ENCODE measurements at regions not wholly inside any gene's neighbourhood (a gene's known extent, or its start where the extent isn't known, plus 50 kb on each side); places are given as distances from the start of the nearest gene placed in this dataset.

DNA sequence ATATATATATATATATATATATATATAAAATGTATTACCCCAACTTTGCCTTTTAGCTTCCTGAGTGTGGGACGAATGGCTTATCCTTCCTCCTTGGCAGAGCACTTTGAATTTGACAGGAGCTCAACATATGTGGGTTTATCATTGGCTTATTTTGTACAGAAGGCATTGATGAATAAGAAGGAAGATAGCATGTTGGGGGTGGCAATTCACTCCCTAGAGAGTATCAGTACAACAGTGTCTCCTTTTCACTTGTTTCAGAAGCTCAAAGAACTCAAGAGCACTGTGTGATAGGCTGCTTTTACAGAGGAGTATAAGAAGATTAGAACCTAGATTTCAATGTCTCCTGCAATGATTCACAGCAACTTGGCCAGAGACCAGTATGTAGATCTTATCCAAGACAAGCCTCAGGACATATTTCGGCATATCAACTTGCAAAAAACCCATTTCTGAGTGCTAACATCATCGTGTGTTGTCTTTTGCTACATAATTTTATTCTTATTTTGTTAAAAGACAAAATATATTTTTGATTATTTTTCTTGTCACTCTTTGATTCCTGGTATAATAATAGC is 345.8 kb downstream of the SOCS6 start:
- TF ChIP-seq, protein P1, sequence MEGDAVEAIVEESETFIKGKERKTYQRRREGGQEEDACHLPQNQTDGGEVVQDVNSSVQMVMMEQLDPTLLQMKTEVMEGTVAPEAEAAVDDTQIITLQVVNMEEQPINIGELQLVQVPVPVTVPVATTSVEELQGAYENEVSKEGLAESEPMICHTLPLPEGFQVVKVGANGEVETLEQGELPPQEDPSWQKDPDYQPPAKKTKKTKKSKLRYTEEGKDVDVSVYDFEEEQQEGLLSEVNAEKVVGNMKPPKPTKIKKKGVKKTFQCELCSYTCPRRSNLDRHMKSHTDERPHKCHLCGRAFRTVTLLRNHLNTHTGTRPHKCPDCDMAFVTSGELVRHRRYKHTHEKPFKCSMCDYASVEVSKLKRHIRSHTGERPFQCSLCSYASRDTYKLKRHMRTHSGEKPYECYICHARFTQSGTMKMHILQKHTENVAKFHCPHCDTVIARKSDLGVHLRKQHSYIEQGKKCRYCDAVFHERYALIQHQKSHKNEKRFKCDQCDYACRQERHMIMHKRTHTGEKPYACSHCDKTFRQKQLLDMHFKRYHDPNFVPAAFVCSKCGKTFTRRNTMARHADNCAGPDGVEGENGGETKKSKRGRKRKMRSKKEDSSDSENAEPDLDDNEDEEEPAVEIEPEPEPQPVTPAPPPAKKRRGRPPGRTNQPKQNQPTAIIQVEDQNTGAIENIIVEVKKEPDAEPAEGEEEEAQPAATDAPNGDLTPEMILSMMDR (IDR thresholded peaks at IDR 0.05): no peak
- H3K4me3 ChIP-seq: no peak overlapping the region
- no peaks in the 10 kb centered on the region for H3K27me3 ChIP-seq
- H3K4me1 ChIP-seq: no peaks in the 10 kb centered on the region
- peaks cover 0 to under 1% of the 10 kb centered on the region in 2 donors for H3K9me3 ChIP-seq
- ATAC-seq (no peak), DNase-seq (no peak)
- H3K27ac ChIP-seq: no peak overlapping the region
- intact Hi-C loops (cut with DNase I): no loop called here
- H3K36me3 ChIP-seq: no peaks in the 10 kb centered on the region

DNA sequence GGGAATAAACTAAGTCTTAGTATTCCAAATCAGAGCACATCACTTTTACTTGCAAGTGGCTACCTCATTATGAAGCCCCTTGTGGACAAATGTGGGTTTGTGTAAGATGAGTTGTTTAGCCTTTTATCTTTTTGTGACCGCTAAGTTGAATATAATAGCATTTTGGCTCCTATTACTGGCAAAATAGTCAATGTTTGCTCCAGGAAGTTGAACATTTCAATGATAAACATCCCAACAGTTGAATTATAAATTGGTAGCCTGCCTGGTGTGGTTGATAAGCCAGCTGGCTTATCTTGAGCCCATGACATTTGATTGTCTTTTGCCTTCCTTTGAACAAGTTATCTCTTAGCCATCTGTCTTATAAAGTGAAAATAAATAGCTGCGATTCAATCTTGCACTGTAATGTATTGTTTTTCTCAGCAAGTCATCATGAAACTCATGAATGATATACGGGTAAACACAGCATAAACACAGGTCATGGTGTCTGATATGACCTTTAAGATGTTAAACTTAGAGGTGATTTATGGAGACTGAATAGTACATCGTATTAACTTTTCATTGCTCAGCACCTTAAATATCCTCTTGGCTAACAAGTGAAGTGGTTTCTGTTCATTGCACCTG is 338.4 kb downstream of the SOCS6 start:
- TF ChIP-seq, protein P1 (IDR thresholded peaks at IDR 0.05): no peak
- Histone ChIP-seq H3K27ac (no peak overlapping the region), H3K36me3 (no peaks in the 10 kb centered on the region), H3K4me1 (no peaks in the 10 kb centered on the region), H3K27me3 (no peaks in the 10 kb centered on the region), H3K9me3 (peaks cover 0 to 3% of the 10 kb centered on the region in 2 donors), H3K4me3 (no peak overlapping the region)
- ATAC-seq (no peak), DNase-seq (no peak)
- intact Hi-C loops (cut with DNase I): no loop called here

DNA sequence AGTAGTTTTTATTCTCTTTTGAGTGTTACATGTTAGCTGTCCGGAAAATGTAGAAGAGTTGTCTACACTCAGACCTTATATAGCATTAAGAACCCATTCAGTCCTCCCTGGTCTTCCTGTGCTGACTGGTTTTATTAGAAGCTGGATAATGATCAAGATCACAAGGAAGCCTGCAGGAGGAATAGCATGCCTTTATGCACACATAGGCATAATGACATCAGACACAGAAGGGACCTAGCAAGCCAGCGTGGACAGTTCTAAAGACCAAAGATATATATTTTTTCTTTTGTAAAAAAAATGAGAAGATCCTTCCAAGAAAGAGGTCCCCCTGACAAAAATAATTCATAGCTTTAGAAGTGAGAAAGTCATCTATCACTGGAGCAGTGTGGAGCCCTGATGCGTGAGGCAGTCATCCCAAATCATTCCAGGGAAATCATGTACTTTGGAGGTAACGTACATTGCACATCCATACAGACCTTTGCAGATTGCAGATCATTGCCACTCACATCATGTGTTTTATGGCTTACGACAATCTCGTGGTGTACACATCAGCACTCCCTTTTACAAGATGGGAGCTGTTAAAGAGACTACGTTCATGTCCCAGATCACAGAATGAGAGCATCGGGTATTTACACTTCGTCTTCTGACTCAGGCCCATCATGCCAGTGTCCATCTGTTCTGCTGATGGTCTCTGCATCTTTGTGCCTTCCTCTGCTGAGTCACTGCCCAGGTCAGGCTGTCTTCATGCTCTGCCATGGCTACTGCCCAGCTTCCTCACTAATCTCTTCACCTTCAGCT is 334.0 kb downstream of the SOCS6 start:
- Histone ChIP-seq H3K4me1 (no peaks in the 10 kb centered on the region), H3K27me3 (no peaks in the 10 kb centered on the region), H3K9me3 (no peaks in the 10 kb centered on the region), H3K36me3 (no peaks in the 10 kb centered on the region), H3K27ac (no peak overlapping the region), H3K4me3 (no peak overlapping the region)
- TF ChIP-seq, protein P1 (IDR thresholded peaks at IDR 0.05): no peak
- no peak for ATAC-seq
- intact Hi-C loops (cut with DNase I): no loop called here
- DNase-seq: no peak

DNA sequence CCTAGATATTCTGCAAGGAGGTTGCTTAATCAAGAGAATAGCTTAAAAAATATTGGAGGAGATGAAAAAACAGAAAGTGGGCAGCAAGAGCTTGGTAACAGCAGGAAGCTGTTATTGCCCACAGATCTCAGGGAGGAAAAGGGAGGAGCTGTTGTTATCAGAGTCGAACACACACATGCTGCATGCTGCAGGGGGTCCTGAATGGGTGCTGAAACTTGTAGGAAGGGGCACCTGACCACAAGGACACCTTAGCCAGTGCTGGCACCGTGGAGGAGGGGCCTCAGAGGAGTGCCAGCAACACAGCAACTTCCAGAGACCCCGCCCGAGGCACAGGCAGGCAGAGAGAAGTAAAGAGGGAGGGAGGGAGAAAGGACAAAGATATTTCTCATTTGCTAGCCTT is 332.9 kb downstream of the SOCS6 start:
- ATAC-seq (no peak), DNase-seq (peak in 1 of 4 donors; percentile 41)
- TF ChIP-seq, protein P1 (IDR thresholded peaks at IDR 0.05): no peak
- intact Hi-C loops (cut with DNase I): no loop called here
- Histone ChIP-seq H3K36me3 (no peaks in the 10 kb centered on the region), H3K9me3 (no peaks in the 10 kb centered on the region), H3K27me3 (no peaks in the 10 kb centered on the region), H3K27ac (no peak overlapping the region), H3K4me3 (no peak overlapping the region), H3K4me1 (no peaks in the 10 kb centered on the region)

Measured in left lung (tissue), 4 donors.